LNCAP (cell line): ENCODE measurements at regions not wholly inside any gene's neighbourhood (a gene's known extent, or its start where the extent isn't known, plus 50 kb on each side); places are given as distances from the start of the nearest gene placed in this dataset.

ENCODE experiments used
- CTCF ChIP-seq: fragments of 450-650 bp; IDR thresholded peaks from 2 replicates; pipeline ENCODE4 v1.5.1; 2017; ENCODE audit warnings: mild to moderate bottlenecking

- peak; percentile 51 for TF ChIP-seq CTCF
These were observed 75.4 kb upstream of the ARAP3 start for GRCh38 chr5:141757402-141757801.

- TF ChIP-seq CTCF = no peak
These were observed 74.2 kb upstream of the ARAP3 start for GRCh38 chr5:141756196-141756595.

- TF ChIP-seq CTCF = no peak
These were observed 72.1 kb upstream of the ARAP3 start for GRCh38 chr5:141753971-141754713.

- no peak for TF ChIP-seq CTCF
These were observed 71.3 kb upstream of the ARAP3 start for GRCh38 chr5:141753143-141753970.

- TF ChIP-seq CTCF = no peak
These were observed 65.4 kb upstream of the ARAP3 start for GRCh38 chr5:141747152-141748141.

GRCh38 chr5:141746395-141746794 lies 64.4 kb upstream of the ARAP3 start:
- no peak for TF ChIP-seq CTCF

- TF ChIP-seq CTCF = no peak
These were observed 63.4 kb upstream of the ARAP3 start for GRCh38 chr5:141745390-141745789.
